Endothelial cell of umbilical vein (primary cell): ENCODE measurements at regions not wholly inside any gene's neighbourhood (a gene's known extent, or its start where the extent isn't known, plus 50 kb on each side); places are given as distances from the start of the nearest gene placed in this dataset.

Experiments
- BruUV-seq: library from RNA; stranded (reverse); fragments of 400-500 nt; replicated peaks from 2 replicates; lab custom pipeline; 2021; lab: Mats Ljungman, UMichigan
- CTCF ChIA-PET: fragments of 300-600, 350-600 bp; sonication (Branson Sonifier 250); formaldehyde crosslinking; loops from one replicate; lab custom pipeline; 2021; ENCODE audit warnings: antibody characterized with exemption, inconsistent platforms; lab: Charles Lee
- POLR2A ChIA-PET: fragments of 300-600, 350-600 bp; sonication (Branson Sonifier 250); formaldehyde crosslinking; loops from one replicate; lab custom pipeline; 2021; ENCODE audit warnings: antibody characterized with exemption, inconsistent platforms; lab: Charles Lee
- DNase-seq: peaks from one replicate; pipeline ENCODE4 v3.0.0-alpha.2; 2011; ENCODE audit warnings: low read depth, low spot score
- FAIRE-seq: peaks from 2 replicates; lab custom pipeline; 2011; peaks lifted over from hg19 to GRCh38; lab: Jason Lieb, UNC
- H2AFZ ChIP-seq: 2 replicates; pipeline ENCODE4 v1.6.0; 2012; ENCODE audit warnings: low read depth, low read length, control low read depth, inconsistent platforms
- H3K27ac ChIP-seq: 2 replicates; pipeline ENCODE4 v1.5.1; 2011; ENCODE audit warnings: low read depth, mild to moderate bottlenecking, control low read depth, low read length, moderate library complexity; ENCODE audit not compliant: insufficient read depth
- H3K27me3 ChIP-seq, 2 experiments: 2 replicates each; pipeline versions ENCODE4 v1.6.0 to v1.6.1; 2011; ENCODE audit warnings: low read length in 2 of 2, mixed read lengths in 1 of 2; ENCODE audit not compliant: control insufficient read depth in 2 of 2, insufficient read depth in 2 of 2
- H3K36me3 ChIP-seq, 2 experiments: 2 replicates in 1 of 2; 3 replicates in 1 of 2; pipeline ENCODE4 v1.5.1; 2011; ENCODE audit warnings: low read length in 2 of 2, mild to moderate bottlenecking in 1 of 2, moderate library complexity in 1 of 2; ENCODE audit not compliant: control insufficient read depth in 2 of 2, insufficient read depth in 2 of 2; ENCODE audit errors: extremely low read depth in 1 of 2
- H3K4me1 ChIP-seq: 3 replicates; pipeline ENCODE4 v1.5.1; 2011; ENCODE audit warnings: mild to moderate bottlenecking, low read length; ENCODE audit not compliant: control insufficient read depth, insufficient read depth; ENCODE audit errors: extremely low read depth
- H3K4me2 ChIP-seq: 2 replicates; pipeline ENCODE4 v1.6.1; 2011; ENCODE audit warnings: low read length, control low read depth, mixed read lengths; ENCODE audit not compliant: insufficient read depth
- H3K4me3 ChIP-seq, 3 experiments: fragments of 200-600 bp in 1 of 3; sonication (generic), shearing (Covaris generic) in 1 of 3; replicated peaks in 1 of 3; 2 replicates each; pipeline ENCODE4 v1.5.1; 2011 to 2016; ENCODE audit warnings: control low read depth in 3 of 3, low read length in 3 of 3, mild to moderate bottlenecking in 2 of 3, inconsistent platforms in 1 of 3, low read depth in 1 of 3, moderate library complexity in 1 of 3; ENCODE audit not compliant: insufficient read depth in 1 of 3
- H3K79me2 ChIP-seq: 2 replicates; pipeline ENCODE4 v1.6.0; 2012; ENCODE audit warnings: low read length, inconsistent platforms; ENCODE audit not compliant: control insufficient read depth, insufficient read depth
- H3K9ac ChIP-seq: replicated peaks from 2 replicates; pipeline ENCODE3; 2011; ENCODE audit warnings: low read length, control low read depth; ENCODE audit not compliant: insufficient read depth; ENCODE audit errors: extremely low read depth
- H3K9me1 ChIP-seq: replicated peaks from 3 replicates; pipeline ENCODE4 v1.6.0; 2011; ENCODE audit warnings: mild to moderate bottlenecking, low read length; ENCODE audit not compliant: control insufficient read depth, insufficient read depth; ENCODE audit errors: extremely low read depth
- H3K9me3 ChIP-seq: replicated peaks from 2 replicates; pipeline ENCODE4 v1.5.1; 2012; ENCODE audit warnings: low read length, inconsistent platforms; ENCODE audit not compliant: control insufficient read depth, insufficient read depth
- H4K20me1 ChIP-seq: replicated peaks from 2 replicates; pipeline ENCODE3; 2011; ENCODE audit warnings: mild to moderate bottlenecking, low read length; ENCODE audit not compliant: control insufficient read depth, insufficient read depth; ENCODE audit errors: extremely low read depth
- CTCF ChIP-seq, 2 donors: IDR thresholded peaks; 1 replicate in 1 of 2; 2 replicates in 1 of 2; pipeline ENCODE4 v1.5.1; 2011; ENCODE audit warnings: low read length in 2 of 2, mild to moderate bottlenecking in 2 of 2, moderate library complexity in 2 of 2, control low read depth in 1 of 2, inconsistent platforms in 1 of 2, low read depth in 1 of 2; ENCODE audit not compliant: insufficient read depth in 1 of 2; ENCODE audit errors: extremely low read depth in 1 of 2
- EZH2 ChIP-seq: IDR thresholded peaks from 2 replicates; pipeline ENCODE4 v1.6.1; 2012; ENCODE audit warnings: borderline replicate concordance, low read depth, mild to moderate bottlenecking, moderate library complexity, low read length, inconsistent platforms; ENCODE audit not compliant: severe bottlenecking
- FOS ChIP-seq: IDR thresholded peaks from 2 replicates; pipeline ENCODE4 v1.6.1; 2011; ENCODE audit warnings: mild to moderate bottlenecking, low read length, moderate library complexity, borderline replicate concordance; ENCODE audit not compliant: insufficient read depth
- GATA2 ChIP-seq: IDR thresholded peaks from 2 replicates; pipeline ENCODE4 v1.7.0; 2011; ENCODE audit warnings: low read depth, mild to moderate bottlenecking, moderate library complexity, mixed read lengths, low read length; ENCODE audit not compliant: insufficient read length, insufficient read depth
- JUN ChIP-seq: IDR thresholded peaks from 2 replicates; pipeline ENCODE4 v1.6.1; 2011; ENCODE audit warnings: borderline replicate concordance, low read depth; ENCODE audit not compliant: insufficient read length, insufficient read depth
- MAX ChIP-seq: IDR thresholded peaks from 2 replicates; pipeline ENCODE4 v1.6.1; 2011; ENCODE audit not compliant: insufficient read depth, insufficient read length
- MYC ChIP-seq: IDR thresholded peaks from one replicate; pipeline ENCODE4 v1.6.1; 2011; ENCODE audit warnings: mild to moderate bottlenecking, low read depth, low read length
- POLR2A ChIP-seq: IDR thresholded peaks from 2 replicates; pipeline ENCODE4 v1.6.1; 2012; ENCODE audit warnings: low read depth, mild to moderate bottlenecking, control low read depth, low read length
- POLR2AphosphoS5 ChIP-seq: IDR thresholded peaks from 2 replicates; pipeline ENCODE4 v1.6.1; 2012; ENCODE audit warnings: low read depth, mild to moderate bottlenecking, control low read depth, low read length, moderate library complexity; ENCODE audit not compliant: insufficient read depth
- dilution Hi-C: fragments of 300-500 bp; cut with MboI; formaldehyde crosslinking; loops from one replicate; pipeline ENCODE4 v1.15.0; 2019; ENCODE audit warnings: low sequenced_read_pairs; ENCODE audit not compliant: extremely low pct_ligation_motif_present
- intact Hi-C: fragments of 100-400 bp; cut with micrococcal nuclease; formaldehyde crosslinking; loops from one replicate; pipeline ENCODE4 v1.10.0; 2022

GRCh38 chr3:40751666-40752065, 226.9 kb downstream of the ZNF621 start:
- Histone ChIP-seq H2AFZ (no peak overlapping the region), H3K4me1 (no peaks in the 10 kb centered on the region), H3K79me2 (no peaks in the 10 kb centered on the region), H3K4me3 (no peak overlapping the region), H4K20me1 (no peaks in the 10 kb centered on the region), H3K27ac (no peak overlapping the region), H3K9me1 (no peaks in the 10 kb centered on the region), H3K9me3 (no peaks in the 10 kb centered on the region), H3K4me2 (no peak overlapping the region), H3K36me3 (no peaks in the 10 kb centered on the region), H3K9ac (no peak overlapping the region), H3K27me3 (no peaks in the 10 kb centered on the region)
- no peak for TF ChIP-seq FOS
- no peak for TF ChIP-seq POLR2A
- no peak for TF ChIP-seq GATA2
- TF ChIP-seq MAX = no peak
- no peak for TF ChIP-seq CTCF (IDR thresholded peaks at IDR 0.05; ENCODE audit: extremely low read depth in 1 of 2, insufficient read depth in 1 of 2, low read depth in 1 of 2, low read length in 2 of 2)
- TF ChIP-seq JUN = no peak
- no peak for TF ChIP-seq MYC
- TF ChIP-seq POLR2AphosphoS5 = no peak
- TF ChIP-seq EZH2 = no peak
- no TSS peak for BruUV-seq
- DNase-seq (no peak), FAIRE-seq (no peak)
- ChIA-PET CTCF (no interaction called here), POLR2A (no interaction called here)
- dilution Hi-C loops = no loop called here
- intact Hi-C loops = no loop called here
